Caco-2 (cell line): ENCODE measurements at regions not wholly inside any gene's neighbourhood (a gene's known extent, or its start where the extent isn't known, plus 50 kb on each side); places are given as distances from the start of the nearest gene placed in this dataset.

Experiments used
- BruUV-seq: library from RNA; stranded (reverse); fragments of 400-500 nt; replicated peaks from 2 replicates; lab custom pipeline; 2021; lab: Mats Ljungman, UMichigan
- CTCF ChIA-PET: fragments of 300-600 bp; sonication (Branson Sonifier 250); formaldehyde crosslinking; loops from one replicate; lab custom pipeline; 2022; ENCODE audit warnings: antibody characterized with exemption; lab: Charles Lee
- POLR2A ChIA-PET: fragments of 300-600 bp; sonication (Branson Sonifier 250); formaldehyde crosslinking; loops from one replicate; lab custom pipeline; 2022; ENCODE audit warnings: antibody characterized with exemption; lab: Charles Lee
- DNase-seq, 2 experiments: peaks; one replicate each; pipeline versions ENCODE4 v3.0.0 to v3.0.0-alpha.2; 2020 to 2022
- H3K27me3 ChIP-seq: replicated peaks from 2 replicates; pipeline ENCODE4 v1.6.0; 2011; ENCODE audit warnings: low read length; ENCODE audit not compliant: control insufficient read depth, insufficient read depth
- H3K36me3 ChIP-seq: 2 replicates; pipeline ENCODE4 v1.5.1; 2011; ENCODE audit warnings: low read length; ENCODE audit not compliant: control insufficient read depth, insufficient read depth
- H3K4me1 ChIP-seq: fragments of 250-450 bp; sonication (Bioruptor Pico); 2 replicates; pipeline ENCODE4 v1.5.1; 2020; ENCODE audit warnings: mild to moderate bottlenecking
- H3K4me3 ChIP-seq: 2 replicates; pipeline ENCODE4 v1.5.1; 2011; ENCODE audit warnings: low read depth, mild to moderate bottlenecking, control low read depth, low read length
- H3K9me3 ChIP-seq: fragments of 250-450 bp; sonication (Bioruptor Pico); 2 replicates; pipeline ENCODE4 v1.5.1; 2020; ENCODE audit warnings: mild to moderate bottlenecking, moderate library complexity
- H3K27ac Mint-ChIP-seq: one replicate; pipeline ENCODE4 v1.8.0; 2022; ENCODE audit warnings: mixed read lengths; ENCODE audit not compliant: unreplicated experiment
- H3K27me3 Mint-ChIP-seq: one replicate; pipeline ENCODE4 v1.8.0; 2022; ENCODE audit warnings: mixed read lengths; ENCODE audit not compliant: insufficient read depth, unreplicated experiment
- H3K36me3 Mint-ChIP-seq: one replicate; pipeline ENCODE4 v1.8.0; 2022; ENCODE audit warnings: mild to moderate bottlenecking, mixed read lengths; ENCODE audit not compliant: insufficient read depth, unreplicated experiment
- H3K4me1 Mint-ChIP-seq: one replicate; pipeline ENCODE4 v1.8.0; 2022; ENCODE audit warnings: low read depth, mixed read lengths; ENCODE audit not compliant: unreplicated experiment
- H3K4me3 Mint-ChIP-seq: one replicate; pipeline ENCODE4 v1.8.0; 2022; ENCODE audit warnings: mild to moderate bottlenecking, moderate library complexity, mixed read lengths; ENCODE audit not compliant: unreplicated experiment
- H3K9me3 Mint-ChIP-seq: one replicate; pipeline ENCODE4 v1.8.0; 2022; ENCODE audit warnings: mixed read lengths; ENCODE audit not compliant: unreplicated experiment
- CTCF ChIP-seq, 2 experiments: fragments of 200-600 bp in 1 of 2; IDR thresholded peaks; 1 replicate in 1 of 2; 2 replicates in 1 of 2; pipeline versions ENCODE4 v1.5.1 to v1.8.0; 2011 to 2022; ENCODE audit warnings: antibody characterized with exemption in 1 of 2, control low read depth in 1 of 2, inconsistent platforms in 1 of 2, low read depth in 1 of 2, low read length in 1 of 2, mild to moderate bottlenecking in 1 of 2, moderate library complexity in 1 of 2; ENCODE audit not compliant: insufficient read depth in 1 of 2, severe bottlenecking in 1 of 2, unreplicated experiment in 1 of 2
- intact Hi-C: fragments of 100-400 bp; cut with micrococcal nuclease; formaldehyde crosslinking; loops from one replicate; pipeline ENCODE4 v1.10.0; 2022; ENCODE audit not compliant: unreplicated experiment

GRCh38 chr9:113687680-113688371 lies 188.3 kb upstream of the ZNF618 start:
- Histone ChIP-seq H3K4me1 (peaks cover 6% of the 10 kb centered on the region; the same call in 1 of the 2 replicates), H3K9me3 (no peaks in the 10 kb centered on the region), H3K36me3 (no peaks in the 10 kb centered on the region), H3K27me3 (no peaks in the 10 kb centered on the region; the same call in 1 of the 2 replicates), H3K4me3 (no peak overlapping the region)
- H3K27ac Mint-ChIP-seq, result no peak overlapping the region
- H3K27me3 Mint-ChIP-seq, result peaks cover 17% of the 10 kb centered on the region
- peaks cover 7% of the 10 kb centered on the region for H3K4me1 Mint-ChIP-seq
- CTCF ChIA-PET, result no interaction called here
- H3K4me3 Mint-ChIP-seq, result no peak overlapping the region
- BruUV-seq, result no TSS peak
- H3K36me3 Mint-ChIP-seq, result no peaks in the 10 kb centered on the region
- intact Hi-C loops, result loop anchor here (10.0 kb wide), 1 partner anchor 187 kb away; the partner anchor contains the start of gene ZNF618
- H3K9me3 Mint-ChIP-seq, result no peaks in the 10 kb centered on the region
- TF ChIP-seq CTCF (IDR thresholded peaks at IDR 0.05; ENCODE audit: insufficient read depth in 1 of 2, low read depth in 1 of 2, low read length in 1 of 2, severe bottlenecking in 1 of 2, unreplicated experiment in 1 of 2), result no peak
- POLR2A ChIA-PET, result no interaction called here
- DNase-seq, result no peak

GRCh38 chr9:113690055-113690740 lies 185.9 kb upstream of the ZNF618 start:
- H3K4me1 Mint-ChIP-seq, result peaks cover 7% of the 10 kb centered on the region
- Histone ChIP-seq H3K9me3 (no peaks in the 10 kb centered on the region), H3K27me3 (no peaks in the 10 kb centered on the region), H3K4me3 (no peak overlapping the region), H3K4me1 (peaks cover 6% of the 10 kb centered on the region; the same call in 1 of the 2 replicates), H3K36me3 (no peaks in the 10 kb centered on the region)
- DNase-seq, result no peak
- no TSS peak for BruUV-seq
- H3K36me3 Mint-ChIP-seq, result no peaks in the 10 kb centered on the region
- H3K4me3 Mint-ChIP-seq, result no peak overlapping the region
- ChIA-PET CTCF (no interaction called here), POLR2A (no interaction called here)
- peaks cover 10% of the 10 kb centered on the region for H3K9me3 Mint-ChIP-seq
- no peak for TF ChIP-seq CTCF (IDR thresholded peaks at IDR 0.05; ENCODE audit: insufficient read depth in 1 of 2, low read depth in 1 of 2, low read length in 1 of 2, severe bottlenecking in 1 of 2, unreplicated experiment in 1 of 2)
- intact Hi-C loops, result no loop called here
- H3K27me3 Mint-ChIP-seq, result peaks cover 15% of the 10 kb centered on the region
- no peak overlapping the region for H3K27ac Mint-ChIP-seq

GRCh38 chr9:113692256-113692655 lies 183.9 kb upstream of the ZNF618 start:
- Mint-ChIP-seq H3K4me1 (peaks cover 7% of the 10 kb centered on the region), H3K27ac (peak overlapping the region; percentile 7), H3K27me3 (peaks cover 8% of the 10 kb centered on the region), H3K36me3 (no peaks in the 10 kb centered on the region), H3K4me3 (no peak overlapping the region), H3K9me3 (peaks cover 10% of the 10 kb centered on the region)
- Histone ChIP-seq H3K9me3 (peaks cover 2% of the 10 kb centered on the region; the same call in 1 of the 2 replicates), H3K36me3 (no peaks in the 10 kb centered on the region), H3K27me3 (no peaks in the 10 kb centered on the region), H3K4me3 (no peak overlapping the region), H3K4me1 (peaks cover 6% of the 10 kb centered on the region; the same call in 1 of the 2 replicates)
- no TSS peak for BruUV-seq
- CTCF ChIA-PET, result interaction anchor here (0.6 kb wide), 1 partner anchor 10 kb away, joined by 3 read pairs; no protein-coding TSS in a partner anchor
- intact Hi-C loops, result no loop called here
- peak in 1 of 2 experiments; percentile 18 for DNase-seq
- TF ChIP-seq CTCF (IDR thresholded peaks at IDR 0.05; ENCODE audit: insufficient read depth in 1 of 2, low read depth in 1 of 2, low read length in 1 of 2, severe bottlenecking in 1 of 2, unreplicated experiment in 1 of 2), result no peak
- POLR2A ChIA-PET, result no interaction called here
